ENCODE measurements at regions not wholly inside any gene's neighbourhood (a gene's known extent, or its start where the extent isn't known, plus 50 kb on each side); places are given as distances from the start of the nearest gene placed in this dataset.
"Not testable (repeated sequence)": the region's sequence is repeated elsewhere in the genome, so short reads cannot be mapped to it uniquely, and the experiment has no call there.

DNA sequence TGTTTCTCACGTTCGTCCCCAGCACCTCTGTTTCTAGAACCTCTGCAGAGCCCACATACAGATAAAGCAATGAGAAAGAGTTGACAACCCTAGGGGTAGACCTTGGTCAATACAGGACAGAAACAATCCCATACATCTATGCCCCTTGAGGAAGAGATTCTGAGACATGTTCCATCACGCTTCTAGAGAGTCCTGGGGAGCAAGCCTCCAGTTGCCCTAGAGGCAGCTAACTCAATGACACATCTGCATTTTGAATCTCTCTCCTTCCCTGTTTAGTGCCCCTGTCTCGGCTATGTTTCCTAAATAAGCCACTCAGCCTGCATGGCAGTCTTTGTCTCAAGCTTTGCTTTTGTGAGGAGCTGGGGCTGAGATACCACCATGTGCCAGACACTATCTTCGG is 435.3 kb downstream of the CD83 start:
- no peak for DNase-seq

GRCh38 chr6:14553515-14553914 is 435.9 kb downstream of the CD83 start:
- no peak for DNase-seq

GRCh38 chr6:14555804-14556203 is 438.2 kb downstream of the CD83 start:
- no peak for DNase-seq

- DNase-seq: no peak
These were observed 442.4 kb downstream of the CD83 start for GRCh38 chr6:14559746-14560536.

- DNase-seq: not testable (repeated sequence)
These were observed 444.0 kb downstream of the CD83 start for GRCh38 chr6:14561563-14561962.

- no peak for DNase-seq
These were observed 450.3 kb downstream of the CD83 start for GRCh38 chr6:14567842-14568241.

DNA sequence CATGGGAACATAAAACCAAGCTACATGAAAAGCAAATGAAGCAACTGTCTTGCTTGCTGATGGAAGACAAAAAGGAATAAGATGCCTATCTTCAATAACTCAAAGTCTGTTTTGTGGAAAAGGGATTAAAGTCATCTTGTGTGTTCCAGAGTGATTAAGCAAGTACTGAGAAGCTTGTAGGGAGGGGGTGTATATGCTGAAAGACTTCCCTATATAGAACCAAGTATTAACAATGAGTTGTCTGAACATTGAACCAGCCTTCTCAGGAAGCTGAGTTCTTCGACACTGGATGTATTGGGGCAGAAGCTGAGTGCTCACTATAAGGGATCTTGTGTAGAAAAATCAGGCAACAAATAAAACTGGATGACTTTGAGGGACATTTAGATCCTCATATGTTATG is 451.8 kb downstream of the CD83 start:
- no peak for DNase-seq

- DNase-seq: not testable (repeated sequence)
These were observed 452.3 kb downstream of the CD83 start for GRCh38 chr6:14569874-14570273.

GRCh38 chr6:14571001-14571400 is 453.4 kb downstream of the CD83 start:
- DNase-seq: no peak

- DNase-seq: no peak
These were observed 454.2 kb downstream of the CD83 start for GRCh38 chr6:14571746-14572145.

- no peak for DNase-seq
These were observed 455.7 kb downstream of the CD83 start for GRCh38 chr6:14573267-14573666.

DNA sequence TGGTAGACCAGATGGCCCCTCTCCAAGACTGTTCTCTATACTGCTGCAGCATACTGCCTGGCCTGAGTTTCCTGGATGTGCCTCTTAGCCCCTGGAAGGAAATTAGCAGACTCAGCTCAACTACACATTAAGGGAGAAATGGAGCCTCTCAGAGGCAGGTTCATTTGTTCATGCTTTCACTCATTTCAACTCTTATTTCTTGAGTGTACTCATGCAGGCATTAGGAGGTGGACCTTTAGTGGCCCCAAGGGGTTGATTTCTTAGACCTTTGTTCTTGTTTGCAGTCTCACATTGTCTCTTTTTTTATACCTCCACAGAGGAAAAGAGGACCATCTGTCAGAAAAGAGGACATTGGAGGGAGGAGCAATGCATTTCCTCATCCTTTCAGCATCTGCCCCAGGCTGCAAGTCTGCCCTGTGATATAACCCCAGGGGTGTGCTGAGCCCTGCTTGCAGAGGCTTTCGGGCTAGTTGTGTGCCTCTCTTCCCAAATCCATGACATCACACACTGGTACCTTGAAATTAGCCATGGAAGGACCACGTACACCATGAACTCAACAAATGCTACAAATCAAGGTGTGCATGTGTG is 456.2 kb downstream of the CD83 start:
- DNase-seq: no peak

- no peak for DNase-seq
These were observed 458.4 kb downstream of the CD83 start for GRCh38 chr6:14575961-14576360.

DNA sequence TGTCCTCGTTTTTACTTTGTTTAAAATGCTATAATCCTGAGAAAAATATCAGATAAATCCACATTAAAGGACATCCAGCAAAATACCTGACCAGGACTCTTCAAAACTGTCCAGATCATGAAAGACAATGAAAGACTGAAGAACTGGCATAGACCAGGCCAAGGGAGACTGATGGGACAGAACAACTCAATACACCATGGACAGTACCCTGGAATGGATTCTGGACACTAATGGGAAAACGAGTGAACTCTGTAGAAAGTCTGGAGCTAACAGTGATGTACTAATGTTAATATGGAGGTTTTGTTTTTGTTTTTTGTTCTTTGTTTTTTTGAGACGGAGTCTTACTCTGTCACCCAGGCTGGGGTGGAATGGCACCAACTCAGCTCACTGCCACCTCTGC is 461.4 kb downstream of the CD83 start:
- no peak for DNase-seq

DNA sequence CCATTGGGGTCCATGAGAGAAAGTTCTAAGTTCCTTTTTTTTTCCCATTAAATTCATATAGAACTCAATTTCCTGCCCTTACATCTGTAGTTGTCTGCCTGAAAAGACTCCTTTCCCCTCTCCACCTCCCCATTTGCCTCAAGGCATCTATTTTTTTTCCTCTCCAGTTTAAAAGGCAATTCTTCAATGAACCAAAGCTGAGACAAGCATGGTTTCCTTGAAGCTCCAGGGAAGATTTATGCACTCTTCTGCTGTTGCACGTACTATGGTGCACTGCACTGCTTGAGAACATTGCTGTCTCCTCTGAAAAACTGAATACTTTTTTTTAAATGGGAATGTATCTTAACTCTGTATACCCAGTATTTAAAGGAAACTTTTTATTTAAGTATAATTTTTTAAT is 465.2 kb downstream of the CD83 start:
- no peak for DNase-seq

GRCh38 chr6:14583826-14584225 is 466.3 kb downstream of the CD83 start:
- DNase-seq: no peak

- no peak for DNase-seq
These were observed 466.9 kb downstream of the CD83 start for GRCh38 chr6:14584450-14584849.

DNA sequence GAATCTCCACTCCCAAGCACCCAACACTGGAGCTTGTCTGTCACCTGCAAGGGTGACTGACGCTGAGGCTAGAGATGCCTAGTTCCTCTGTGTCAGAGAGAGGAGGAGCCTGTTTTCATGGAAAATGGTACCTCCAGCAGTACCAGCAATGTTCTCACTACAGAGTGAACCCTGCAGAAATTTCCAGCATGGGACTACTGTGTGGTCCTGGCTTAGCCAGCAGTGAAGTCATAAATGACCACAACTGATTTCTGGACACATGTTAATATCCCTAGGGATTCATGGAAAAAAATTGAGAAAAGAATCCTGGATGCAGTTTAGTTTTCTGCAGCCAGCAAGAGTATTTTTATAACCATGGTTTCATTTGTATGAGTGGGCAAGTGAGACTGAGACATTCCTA is 468.1 kb downstream of the CD83 start:
- DNase-seq: no peak

DNA sequence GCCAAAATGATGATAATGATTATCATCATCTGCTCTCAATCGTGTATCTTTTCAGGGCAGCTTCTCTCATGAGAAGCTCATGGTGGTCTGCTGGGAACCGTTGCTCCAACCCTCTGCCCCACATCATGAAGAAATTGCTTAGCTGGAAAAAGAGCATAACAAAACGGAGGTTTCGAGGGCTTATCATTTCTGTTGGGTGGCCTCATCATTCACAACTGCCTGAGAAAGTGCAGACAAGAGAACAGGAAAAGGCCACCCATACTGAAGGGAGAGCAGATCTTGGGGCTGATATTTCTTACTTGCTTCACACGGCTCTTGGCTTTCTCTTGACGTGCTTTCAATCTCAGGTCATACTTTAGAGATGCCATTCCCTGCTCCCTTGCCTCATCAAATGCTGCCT is 471.6 kb downstream of the CD83 start:
- no peak for DNase-seq

DNA sequence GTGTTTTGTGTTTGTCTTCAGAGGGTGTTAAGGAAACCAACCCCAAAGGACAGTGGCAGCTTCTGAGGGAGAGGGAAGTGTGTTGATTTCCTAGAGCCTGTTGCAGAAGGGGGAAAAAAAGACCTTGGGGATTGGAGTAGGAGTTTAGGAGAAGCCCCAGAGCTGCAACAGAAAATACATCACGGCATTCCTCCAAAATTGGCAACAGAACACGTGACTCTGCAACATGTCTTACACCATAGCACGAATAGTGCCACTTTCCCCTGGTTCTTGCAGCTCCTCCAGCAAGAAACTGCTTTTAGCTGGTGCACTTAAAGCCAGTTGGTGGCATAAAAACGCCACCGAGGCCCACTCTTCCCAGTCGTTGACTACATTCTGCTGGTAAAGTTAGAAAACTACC is 473.0 kb downstream of the CD83 start:
- DNase-seq: no peak

GRCh38 chr6:14591998-14592397 is 474.4 kb downstream of the CD83 start:
- DNase-seq: no peak

- DNase-seq: no peak
These were observed 475.7 kb downstream of the CD83 start for GRCh38 chr6:14593286-14593685.

- no peak for DNase-seq
These were observed 478.2 kb downstream of the CD83 start for GRCh38 chr6:14595751-14596150.

DNA sequence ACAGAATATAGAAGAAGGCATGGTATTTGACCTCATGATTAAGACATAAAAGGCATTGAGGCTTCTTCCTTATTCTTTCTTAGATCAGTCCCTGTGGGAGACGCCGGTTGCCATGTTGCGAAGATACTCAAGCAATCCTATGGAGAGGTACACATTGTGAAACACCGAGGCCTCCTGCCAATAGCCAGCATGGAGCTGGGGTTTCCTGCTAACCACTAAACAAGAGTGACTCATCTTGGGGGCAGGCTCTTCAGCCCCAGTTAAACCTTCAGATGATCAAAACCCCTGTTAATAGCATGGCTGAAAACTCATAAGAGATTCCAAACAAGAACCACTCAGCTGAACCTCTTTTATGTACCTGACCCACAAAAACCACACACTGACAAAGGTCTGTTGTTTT is 478.8 kb downstream of the CD83 start:
- DNase-seq: no peak
